ENCODE measurements at regions not wholly inside any gene's neighbourhood (a gene's known extent, or its start where the extent isn't known, plus 50 kb on each side); places are given as distances from the start of the nearest gene placed in this dataset.

DNA sequence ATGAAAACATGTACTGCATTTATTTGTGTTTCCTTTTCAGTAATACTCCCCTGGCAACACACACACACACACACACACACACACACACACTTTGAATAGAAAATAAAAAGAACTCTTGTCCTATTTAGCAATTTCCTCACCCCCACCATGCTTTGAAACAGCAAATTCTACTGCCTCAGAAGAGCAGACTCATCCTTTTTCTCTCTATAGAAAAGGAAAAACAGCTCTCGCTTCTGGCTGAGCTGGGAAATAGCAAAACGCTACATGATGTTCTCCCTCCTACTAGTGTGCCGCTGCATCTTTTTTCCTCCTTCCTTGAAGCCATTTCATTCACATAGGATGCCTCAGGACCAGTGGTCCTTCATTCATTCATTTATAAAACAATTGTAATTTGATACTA is 453.6 kb downstream of the CSNK1G3 start:
- Histone ChIP-seq H3K4me3 (no peak overlapping the region), H3K27me3 (no peaks in the 10 kb centered on the region), H3K4me1 (no peaks in the 10 kb centered on the region), H3K9me3 (no peaks in the 10 kb centered on the region), H3K36me3 (no peaks in the 10 kb centered on the region), H3K27ac (no peak overlapping the region)
- DNase-seq: no peak
- TF ChIP-seq, protein P1, sequence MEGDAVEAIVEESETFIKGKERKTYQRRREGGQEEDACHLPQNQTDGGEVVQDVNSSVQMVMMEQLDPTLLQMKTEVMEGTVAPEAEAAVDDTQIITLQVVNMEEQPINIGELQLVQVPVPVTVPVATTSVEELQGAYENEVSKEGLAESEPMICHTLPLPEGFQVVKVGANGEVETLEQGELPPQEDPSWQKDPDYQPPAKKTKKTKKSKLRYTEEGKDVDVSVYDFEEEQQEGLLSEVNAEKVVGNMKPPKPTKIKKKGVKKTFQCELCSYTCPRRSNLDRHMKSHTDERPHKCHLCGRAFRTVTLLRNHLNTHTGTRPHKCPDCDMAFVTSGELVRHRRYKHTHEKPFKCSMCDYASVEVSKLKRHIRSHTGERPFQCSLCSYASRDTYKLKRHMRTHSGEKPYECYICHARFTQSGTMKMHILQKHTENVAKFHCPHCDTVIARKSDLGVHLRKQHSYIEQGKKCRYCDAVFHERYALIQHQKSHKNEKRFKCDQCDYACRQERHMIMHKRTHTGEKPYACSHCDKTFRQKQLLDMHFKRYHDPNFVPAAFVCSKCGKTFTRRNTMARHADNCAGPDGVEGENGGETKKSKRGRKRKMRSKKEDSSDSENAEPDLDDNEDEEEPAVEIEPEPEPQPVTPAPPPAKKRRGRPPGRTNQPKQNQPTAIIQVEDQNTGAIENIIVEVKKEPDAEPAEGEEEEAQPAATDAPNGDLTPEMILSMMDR (IDR thresholded peaks at IDR 0.05): no peak
- no peak for TF ChIP-seq POLR2A (IDR thresholded peaks at IDR 0.05)

- DNase-seq: no peak
- Histone ChIP-seq H3K4me3 (no peak overlapping the region), H3K4me1 (no peaks in the 10 kb centered on the region), H3K27ac (no peak overlapping the region), H3K36me3 (no peaks in the 10 kb centered on the region), H3K9me3 (no peaks in the 10 kb centered on the region), H3K27me3 (no peaks in the 10 kb centered on the region)
- no peak for TF ChIP-seq POLR2A (IDR thresholded peaks at IDR 0.05)
- TF ChIP-seq, protein P1 (IDR thresholded peaks at IDR 0.05): no peak
These were observed 452.9 kb downstream of the CSNK1G3 start for GRCh38 chr5:123964884-123965283.

DNA sequence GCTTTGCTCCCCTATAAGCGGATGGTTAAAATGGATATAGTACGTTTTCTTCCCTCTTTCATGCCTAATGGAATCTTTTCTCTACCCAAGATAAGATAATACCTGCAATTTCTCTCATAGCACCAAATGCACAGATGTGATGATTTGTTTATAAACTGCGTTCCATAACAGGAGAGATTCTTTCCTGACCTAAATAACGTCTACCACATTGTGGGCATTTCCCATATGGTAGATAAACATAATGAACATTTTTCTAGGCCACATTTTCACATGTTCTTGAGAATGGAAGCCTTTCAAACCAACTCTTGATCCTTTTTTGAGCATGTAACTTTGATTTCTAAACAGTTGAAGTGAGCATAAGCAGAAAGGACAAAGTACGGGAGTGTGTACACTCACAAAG is 448.5 kb downstream of the CSNK1G3 start:
- no peaks in the 10 kb centered on the region for H3K4me1 ChIP-seq
- H3K4me3 ChIP-seq: no peak overlapping the region
- H3K36me3 ChIP-seq: no peaks in the 10 kb centered on the region
- no peak overlapping the region for H3K27ac ChIP-seq
- no peaks in the 10 kb centered on the region for H3K9me3 ChIP-seq
- TF ChIP-seq, protein P1 (IDR thresholded peaks at IDR 0.05): no peak
- TF ChIP-seq POLR2A (IDR thresholded peaks at IDR 0.05): no peak
- no peaks in the 10 kb centered on the region for H3K27me3 ChIP-seq
- DNase-seq: no peak

DNA sequence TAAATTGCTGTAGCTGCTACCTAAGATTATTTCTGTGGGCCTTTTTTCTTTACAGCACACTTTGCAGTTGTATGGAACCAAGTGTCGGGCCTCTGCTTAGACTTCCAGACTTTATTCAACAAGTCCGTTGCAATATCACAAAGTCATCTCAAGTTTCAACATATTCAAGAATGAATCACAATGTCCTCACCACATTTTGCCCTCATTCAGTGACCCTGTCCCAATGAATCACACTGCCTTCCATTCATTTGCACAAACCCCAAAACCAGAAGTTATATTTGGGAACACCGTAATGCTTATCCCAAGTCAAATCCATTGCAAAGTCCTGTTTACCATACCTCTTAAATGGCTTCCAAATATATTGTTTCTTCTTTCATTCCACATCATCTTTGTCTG is 439.6 kb downstream of the CSNK1G3 start:
- no peaks in the 10 kb centered on the region for H3K4me1 ChIP-seq
- H3K36me3 ChIP-seq: no peaks in the 10 kb centered on the region
- H3K9me3 ChIP-seq: no peaks in the 10 kb centered on the region
- H3K27ac ChIP-seq: no peak overlapping the region
- no peak overlapping the region for H3K4me3 ChIP-seq
- no peak for TF ChIP-seq POLR2A (IDR thresholded peaks at IDR 0.05)
- TF ChIP-seq, protein P1 (IDR thresholded peaks at IDR 0.05): no peak
- H3K27me3 ChIP-seq: no peaks in the 10 kb centered on the region
- no peak for DNase-seq

DNA sequence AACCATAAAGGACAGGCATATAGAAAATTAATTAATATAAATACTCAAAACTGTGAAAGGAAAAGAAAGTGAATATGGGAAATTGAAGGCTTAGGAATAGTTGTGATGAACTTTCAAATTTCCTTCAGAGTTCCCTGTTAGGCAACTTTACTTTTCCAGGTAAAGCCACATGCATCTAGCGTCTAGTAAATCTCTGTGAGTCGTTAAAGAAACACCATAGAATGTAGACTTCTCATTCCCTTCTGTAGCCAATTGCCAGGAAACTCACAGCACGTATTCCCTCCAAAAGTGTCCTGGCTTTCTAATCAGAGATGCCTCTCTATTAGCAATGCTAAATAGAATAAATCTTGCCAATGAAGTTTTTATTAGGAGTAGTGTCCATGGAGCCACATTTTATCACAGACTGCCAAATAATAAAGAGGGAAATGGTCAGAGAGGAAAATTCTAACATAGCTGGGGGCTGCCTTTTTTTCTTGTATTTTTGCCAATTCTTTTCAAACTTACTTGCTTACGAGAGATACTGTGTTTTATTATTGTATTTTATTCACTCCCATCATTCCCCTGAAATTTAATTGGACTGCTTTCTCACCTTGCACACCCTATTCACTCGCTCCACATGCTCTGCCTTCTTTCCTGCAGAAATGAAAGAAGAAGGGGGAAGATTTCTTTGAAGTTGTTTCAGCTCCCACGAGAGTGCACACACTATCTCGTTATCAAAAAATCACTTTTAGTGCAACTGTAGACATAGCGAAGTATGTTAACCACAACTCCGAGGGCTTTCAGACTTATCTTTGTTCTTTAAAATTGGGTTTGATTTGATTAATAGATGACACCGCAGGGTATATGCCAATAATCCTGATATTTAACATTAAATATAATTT is 439.0 kb downstream of the CSNK1G3 start:
- H3K9me3 ChIP-seq: no peaks in the 10 kb centered on the region
- H3K4me3 ChIP-seq: no peak overlapping the region
- H3K27me3 ChIP-seq: no peaks in the 10 kb centered on the region
- DNase-seq: no peak
- H3K36me3 ChIP-seq: no peaks in the 10 kb centered on the region
- no peak overlapping the region for H3K27ac ChIP-seq
- H3K4me1 ChIP-seq: no peaks in the 10 kb centered on the region
- TF ChIP-seq, protein P1 (IDR thresholded peaks at IDR 0.05): no peak
- TF ChIP-seq POLR2A (IDR thresholded peaks at IDR 0.05): no peak
